ENCODE measurements at regions not wholly inside any gene's neighbourhood (a gene's known extent, or its start where the extent isn't known, plus 50 kb on each side); places are given as distances from the start of the nearest gene placed in this dataset.

DNA sequence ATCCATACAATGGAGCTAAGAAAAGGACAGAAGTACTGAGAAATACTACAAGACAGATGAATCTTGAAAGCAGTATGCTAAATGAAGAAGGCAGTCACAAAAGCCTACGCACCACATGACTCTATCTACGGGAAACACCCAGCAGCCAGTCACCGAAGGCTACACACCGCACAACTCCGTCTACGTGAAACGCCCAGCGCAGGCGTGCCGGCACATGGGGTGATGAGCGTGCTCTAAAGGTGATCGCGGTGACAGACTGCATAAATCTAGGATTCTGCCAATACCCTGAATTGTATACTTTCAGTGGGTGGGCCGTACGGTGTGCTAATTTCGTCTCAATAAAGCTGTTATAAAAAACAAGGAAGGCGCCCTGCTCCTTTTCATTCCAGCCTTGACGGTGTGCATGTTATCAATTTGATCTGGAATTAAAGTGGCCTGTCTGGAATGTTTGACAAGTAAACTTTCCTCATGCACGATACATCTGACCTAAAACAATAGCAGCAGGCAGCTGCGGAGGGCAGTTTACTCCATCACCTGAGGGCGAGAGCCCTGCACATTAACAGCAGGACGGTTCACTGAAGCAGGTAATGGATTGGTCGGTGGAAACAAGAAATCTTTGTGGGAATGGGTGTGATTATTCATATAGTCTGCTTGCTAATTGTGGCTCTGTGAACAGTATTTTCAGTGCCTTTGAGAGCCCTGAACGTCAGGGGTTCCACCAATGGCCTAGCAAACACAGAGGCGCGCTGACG is 86.2 kb upstream of the SALL3 start:
- H3K4me3 ChIP-seq (ENCODE audit: low read depth, low read length), result no peak overlapping the region
- TF ChIP-seq, protein P1, sequence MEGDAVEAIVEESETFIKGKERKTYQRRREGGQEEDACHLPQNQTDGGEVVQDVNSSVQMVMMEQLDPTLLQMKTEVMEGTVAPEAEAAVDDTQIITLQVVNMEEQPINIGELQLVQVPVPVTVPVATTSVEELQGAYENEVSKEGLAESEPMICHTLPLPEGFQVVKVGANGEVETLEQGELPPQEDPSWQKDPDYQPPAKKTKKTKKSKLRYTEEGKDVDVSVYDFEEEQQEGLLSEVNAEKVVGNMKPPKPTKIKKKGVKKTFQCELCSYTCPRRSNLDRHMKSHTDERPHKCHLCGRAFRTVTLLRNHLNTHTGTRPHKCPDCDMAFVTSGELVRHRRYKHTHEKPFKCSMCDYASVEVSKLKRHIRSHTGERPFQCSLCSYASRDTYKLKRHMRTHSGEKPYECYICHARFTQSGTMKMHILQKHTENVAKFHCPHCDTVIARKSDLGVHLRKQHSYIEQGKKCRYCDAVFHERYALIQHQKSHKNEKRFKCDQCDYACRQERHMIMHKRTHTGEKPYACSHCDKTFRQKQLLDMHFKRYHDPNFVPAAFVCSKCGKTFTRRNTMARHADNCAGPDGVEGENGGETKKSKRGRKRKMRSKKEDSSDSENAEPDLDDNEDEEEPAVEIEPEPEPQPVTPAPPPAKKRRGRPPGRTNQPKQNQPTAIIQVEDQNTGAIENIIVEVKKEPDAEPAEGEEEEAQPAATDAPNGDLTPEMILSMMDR (IDR thresholded peaks at IDR 0.05; ENCODE audit: low read depth, low read length), result no peak

DNA sequence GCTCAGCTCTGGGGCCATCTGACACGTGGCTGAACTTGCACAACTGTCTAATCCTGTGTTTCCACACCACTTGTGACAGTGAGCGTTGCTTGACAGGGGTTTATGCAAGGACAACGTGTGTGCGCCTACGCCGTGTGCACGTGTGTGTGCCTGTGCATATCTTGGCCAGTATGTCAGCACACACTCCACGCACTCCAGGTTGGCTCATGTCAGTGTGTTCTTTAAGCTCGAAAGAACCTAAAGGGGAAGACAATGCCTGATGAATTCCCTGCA is 85.6 kb upstream of the SALL3 start:
- no peak overlapping the region for H3K4me3 ChIP-seq (ENCODE audit: low read depth, low read length)
- TF ChIP-seq, protein P1 (IDR thresholded peaks at IDR 0.05; ENCODE audit: low read depth, low read length), result no peak

DNA sequence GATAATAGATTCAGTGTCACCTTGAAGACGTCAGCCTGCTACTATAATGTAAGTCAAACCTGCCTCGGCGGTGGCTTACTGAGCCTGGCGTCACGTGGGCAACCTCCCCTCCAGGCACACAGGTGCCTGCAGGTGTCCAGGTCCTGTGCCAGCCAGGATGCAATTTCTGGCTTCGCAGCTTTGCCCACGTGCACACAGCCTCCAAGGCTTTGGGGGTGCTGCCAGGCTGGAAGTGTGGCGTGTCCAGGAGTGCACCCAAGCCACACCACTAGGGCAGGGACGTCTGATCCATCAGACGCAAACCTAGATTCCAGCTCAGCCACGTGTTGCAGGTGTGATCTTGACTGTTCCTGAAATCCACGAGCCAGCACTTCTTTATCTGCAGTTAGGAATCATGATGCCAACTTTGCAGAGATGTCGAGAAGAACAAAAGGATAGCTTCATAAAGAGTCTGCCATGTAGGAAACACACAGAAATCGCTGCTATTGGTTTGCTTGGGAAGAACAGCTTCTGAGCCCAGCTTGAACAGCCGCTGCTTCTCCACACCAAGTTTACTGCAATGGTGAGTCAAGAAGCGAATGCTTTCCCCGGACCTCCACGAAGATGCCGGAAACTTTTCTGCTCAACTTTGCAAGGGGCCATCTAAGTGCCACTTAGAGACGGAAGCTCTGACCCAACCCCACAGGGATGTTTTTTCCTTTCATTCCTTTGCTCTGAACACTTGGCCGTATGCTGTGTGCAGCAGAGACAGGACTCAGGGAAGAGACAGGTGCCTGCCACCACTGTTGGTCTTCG is 84.2 kb upstream of the SALL3 start:
- H3K4me3 ChIP-seq (ENCODE audit: low read depth, low read length), result no peak overlapping the region
- TF ChIP-seq, protein P1 (IDR thresholded peaks at IDR 0.05; ENCODE audit: low read depth, low read length), result no peak

DNA sequence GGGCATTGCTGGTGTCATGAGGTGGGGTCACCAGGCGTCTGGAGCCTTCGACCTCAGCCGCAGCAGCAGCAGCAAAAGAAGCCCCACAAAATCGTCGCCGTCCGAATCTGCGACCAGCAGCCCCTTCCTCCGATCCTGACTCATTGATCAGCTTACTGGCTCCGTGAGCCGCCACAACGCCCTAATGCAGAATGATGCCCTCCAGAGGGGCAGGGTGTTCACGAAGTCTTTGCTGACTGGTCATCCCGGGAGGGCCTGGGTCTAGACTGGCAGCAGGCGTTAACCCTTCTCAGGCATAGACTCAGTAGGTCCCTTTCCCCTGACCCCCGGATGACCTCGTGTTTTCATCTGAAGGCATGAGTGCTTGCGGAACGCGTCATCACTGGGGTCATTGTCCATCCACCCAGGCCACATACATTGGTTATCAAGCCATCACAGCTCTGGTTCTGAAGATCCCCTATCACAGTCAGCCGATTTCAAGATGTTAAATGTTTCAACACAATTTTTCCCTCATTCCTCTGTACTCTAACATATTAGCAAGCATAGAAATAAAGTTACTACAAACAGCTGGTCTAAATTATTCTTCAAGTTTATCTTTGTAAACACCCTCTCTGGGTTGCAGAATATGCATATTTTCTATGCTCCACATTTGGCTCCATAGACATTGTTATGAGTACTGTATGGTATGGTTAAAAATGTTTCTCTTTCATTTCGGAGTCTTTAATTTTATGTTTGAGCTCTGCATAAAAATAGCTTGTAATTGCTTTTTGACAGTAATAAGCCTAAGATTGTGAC is 83.3 kb upstream of the SALL3 start:
- H3K4me3 ChIP-seq (ENCODE audit: low read depth, low read length), result no peak overlapping the region
- TF ChIP-seq, protein P1 (IDR thresholded peaks at IDR 0.05; ENCODE audit: low read depth, low read length), result no peak

DNA sequence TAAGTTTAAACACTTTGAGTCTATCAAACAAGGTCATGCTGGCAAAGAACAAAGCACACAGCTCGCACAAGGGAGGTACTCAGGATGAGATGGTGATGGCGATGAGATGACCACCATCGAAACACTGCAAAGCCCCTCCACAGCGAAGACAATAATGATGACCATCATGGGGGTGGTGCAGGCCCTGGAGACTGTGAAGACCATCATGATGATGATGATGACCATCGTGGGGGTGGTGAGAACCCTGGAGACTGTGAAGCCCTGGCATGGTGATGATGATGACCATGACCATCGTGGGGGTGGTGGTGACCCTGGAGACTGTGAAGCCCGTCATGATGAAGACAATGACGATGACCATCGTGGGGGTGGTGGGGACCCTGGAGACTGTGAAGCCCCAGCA is 81.6 kb upstream of the SALL3 start:
- H3K4me3 ChIP-seq (ENCODE audit: low read depth, low read length), result no peak overlapping the region
- TF ChIP-seq, protein P1 (IDR thresholded peaks at IDR 0.05; ENCODE audit: low read depth, low read length), result no peak

DNA sequence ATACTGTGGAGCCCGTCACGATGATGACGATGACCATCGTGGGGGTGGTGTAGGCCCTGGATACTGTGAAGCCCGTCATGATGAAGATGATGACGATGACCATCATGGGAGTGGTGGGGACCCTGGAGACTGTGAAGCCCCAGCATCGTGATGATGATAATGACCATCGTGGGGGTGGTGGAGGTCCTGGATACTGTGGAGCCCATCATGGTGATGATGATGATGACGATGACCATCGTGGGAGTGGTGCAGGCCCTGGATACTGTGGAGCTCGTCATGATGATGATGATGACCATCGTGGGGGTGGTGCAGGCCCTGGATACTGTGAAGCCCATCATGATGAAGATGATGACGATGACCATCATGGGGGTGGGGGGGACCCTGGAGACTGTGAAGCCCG is 81.0 kb upstream of the SALL3 start:
- TF ChIP-seq, protein P1 (IDR thresholded peaks at IDR 0.05; ENCODE audit: low read depth, low read length), result no peak
- no peak overlapping the region for H3K4me3 ChIP-seq (ENCODE audit: low read depth, low read length)
